ENCODE measurements at regions not wholly inside any gene's neighbourhood (a gene's known extent, or its start where the extent isn't known, plus 50 kb on each side); places are given as distances from the start of the nearest gene placed in this dataset.

DNA sequence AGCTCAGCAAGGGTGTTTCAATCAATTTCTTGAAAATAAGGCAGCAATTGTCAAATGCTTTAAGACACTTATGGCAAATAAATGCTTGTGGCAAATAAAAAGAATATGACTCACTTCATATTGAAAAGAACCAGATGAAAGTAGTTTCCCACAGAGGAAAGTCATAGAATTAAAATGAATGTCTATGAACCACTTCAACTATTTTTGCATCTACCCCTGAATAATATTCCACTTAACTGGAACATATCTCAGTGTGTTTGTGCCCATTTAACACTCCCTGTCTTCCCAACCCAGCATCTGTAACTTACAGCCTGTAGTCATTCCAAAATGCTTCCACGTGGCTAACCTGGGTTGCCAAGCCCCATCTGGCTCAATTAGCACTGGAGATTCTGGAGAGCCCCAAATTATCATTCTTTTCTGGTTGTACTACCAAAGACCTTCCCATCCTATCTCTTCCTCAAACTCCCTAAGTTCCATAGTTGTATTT is 84.7 kb downstream of the FEM1C start:
- DNase-seq (ENCODE audit: low spot score) (no peak), ATAC-seq (ENCODE audit: low FRiP score) (no peak)
- TF ChIP-seq, protein P1, sequence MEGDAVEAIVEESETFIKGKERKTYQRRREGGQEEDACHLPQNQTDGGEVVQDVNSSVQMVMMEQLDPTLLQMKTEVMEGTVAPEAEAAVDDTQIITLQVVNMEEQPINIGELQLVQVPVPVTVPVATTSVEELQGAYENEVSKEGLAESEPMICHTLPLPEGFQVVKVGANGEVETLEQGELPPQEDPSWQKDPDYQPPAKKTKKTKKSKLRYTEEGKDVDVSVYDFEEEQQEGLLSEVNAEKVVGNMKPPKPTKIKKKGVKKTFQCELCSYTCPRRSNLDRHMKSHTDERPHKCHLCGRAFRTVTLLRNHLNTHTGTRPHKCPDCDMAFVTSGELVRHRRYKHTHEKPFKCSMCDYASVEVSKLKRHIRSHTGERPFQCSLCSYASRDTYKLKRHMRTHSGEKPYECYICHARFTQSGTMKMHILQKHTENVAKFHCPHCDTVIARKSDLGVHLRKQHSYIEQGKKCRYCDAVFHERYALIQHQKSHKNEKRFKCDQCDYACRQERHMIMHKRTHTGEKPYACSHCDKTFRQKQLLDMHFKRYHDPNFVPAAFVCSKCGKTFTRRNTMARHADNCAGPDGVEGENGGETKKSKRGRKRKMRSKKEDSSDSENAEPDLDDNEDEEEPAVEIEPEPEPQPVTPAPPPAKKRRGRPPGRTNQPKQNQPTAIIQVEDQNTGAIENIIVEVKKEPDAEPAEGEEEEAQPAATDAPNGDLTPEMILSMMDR (IDR thresholded peaks at IDR 0.05), result no peak

DNA sequence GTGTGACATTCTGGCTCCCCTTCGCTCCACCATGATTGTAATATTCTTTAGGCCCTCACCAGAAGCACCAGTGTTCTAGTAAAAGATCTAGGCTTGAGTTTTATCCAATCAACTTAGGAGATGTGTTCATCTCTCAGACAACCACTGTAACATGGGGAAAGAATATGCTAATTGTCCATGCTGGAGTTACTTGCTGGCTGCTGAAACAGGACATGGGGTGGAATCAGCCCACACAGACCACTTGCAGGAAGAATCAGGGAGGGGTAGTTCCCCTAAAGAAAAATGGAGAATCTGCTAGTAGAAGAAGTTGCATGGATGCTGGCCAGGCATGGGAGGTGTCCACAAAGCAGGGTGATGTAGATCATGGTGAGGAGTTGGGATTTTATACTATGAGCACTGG is 86.2 kb downstream of the FEM1C start:
- no peak for DNase-seq (ENCODE audit: low spot score)
- no peak for ATAC-seq (ENCODE audit: low FRiP score)
- TF ChIP-seq, protein P1 (IDR thresholded peaks at IDR 0.05), result no peak

DNA sequence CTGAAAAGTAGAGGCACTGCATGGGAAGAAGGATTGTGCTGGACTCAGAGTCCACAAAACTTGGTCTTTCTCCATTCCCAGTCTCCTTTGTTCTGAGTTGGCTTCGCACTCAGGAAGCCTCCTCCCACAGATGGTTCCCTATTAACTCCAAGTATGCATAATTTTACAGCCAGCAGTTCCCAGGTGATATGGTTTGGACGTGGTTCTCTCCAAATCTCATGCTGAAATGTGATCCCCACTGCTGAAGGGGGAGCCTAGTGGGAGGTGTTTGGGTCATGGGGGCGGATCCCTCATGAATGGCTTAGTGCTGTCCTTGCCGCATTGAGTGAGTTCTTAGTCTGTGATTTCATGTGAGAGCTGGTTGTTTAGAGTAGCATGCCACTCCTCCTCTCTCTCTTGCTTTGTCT is 86.6 kb downstream of the FEM1C start:
- DNase-seq (ENCODE audit: low spot score), result no peak
- TF ChIP-seq, protein P1 (IDR thresholded peaks at IDR 0.05), result no peak
- ATAC-seq (ENCODE audit: low FRiP score), result no peak

DNA sequence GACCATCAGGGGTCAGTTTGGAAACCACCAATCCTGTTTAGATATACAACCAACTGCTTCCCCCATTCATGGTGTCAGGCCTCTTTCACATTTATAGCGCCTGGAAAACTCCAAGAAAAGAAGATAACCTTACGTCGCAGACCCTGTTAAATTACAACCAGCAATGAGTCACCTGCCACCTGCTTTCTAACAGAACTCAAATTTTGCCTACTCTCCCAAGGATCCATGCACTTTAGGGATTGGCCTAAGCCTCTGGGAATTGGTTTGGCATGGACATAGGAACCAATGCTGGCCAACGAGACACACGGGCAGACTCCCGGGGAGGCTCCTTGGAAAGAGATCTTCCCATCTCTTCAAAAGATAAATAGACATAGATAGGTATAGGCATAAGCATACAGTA is 87.0 kb downstream of the FEM1C start:
- ATAC-seq (ENCODE audit: low FRiP score) (no peak), DNase-seq (ENCODE audit: low spot score) (no peak)
- TF ChIP-seq, protein P1 (IDR thresholded peaks at IDR 0.05), result no peak

DNA sequence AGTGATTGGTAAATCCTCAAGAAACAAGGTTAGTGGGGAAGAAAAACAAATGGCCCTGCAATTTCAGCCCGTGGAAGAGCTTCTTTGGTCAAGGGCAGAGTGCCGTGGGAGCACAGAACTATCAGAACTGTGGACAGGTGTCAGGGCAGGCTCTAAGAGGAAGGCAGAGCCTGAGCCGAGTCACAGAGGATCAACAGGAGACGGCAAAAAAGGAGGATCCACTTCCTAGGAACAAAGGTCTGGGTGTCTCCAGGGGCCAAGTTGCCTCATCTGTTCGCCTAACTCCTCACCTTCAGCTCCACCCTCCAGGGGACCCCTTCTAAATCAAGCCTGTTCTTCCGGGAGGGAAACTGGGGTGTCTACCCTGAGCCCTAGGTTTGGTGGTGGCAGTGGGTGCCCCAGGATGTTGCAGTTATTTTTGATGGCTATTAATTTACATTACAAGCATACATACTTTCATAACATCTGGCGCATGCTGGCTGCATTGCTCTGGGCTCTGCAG is 88.0 kb downstream of the FEM1C start:
- ATAC-seq (ENCODE audit: low FRiP score), result no peak

DNA sequence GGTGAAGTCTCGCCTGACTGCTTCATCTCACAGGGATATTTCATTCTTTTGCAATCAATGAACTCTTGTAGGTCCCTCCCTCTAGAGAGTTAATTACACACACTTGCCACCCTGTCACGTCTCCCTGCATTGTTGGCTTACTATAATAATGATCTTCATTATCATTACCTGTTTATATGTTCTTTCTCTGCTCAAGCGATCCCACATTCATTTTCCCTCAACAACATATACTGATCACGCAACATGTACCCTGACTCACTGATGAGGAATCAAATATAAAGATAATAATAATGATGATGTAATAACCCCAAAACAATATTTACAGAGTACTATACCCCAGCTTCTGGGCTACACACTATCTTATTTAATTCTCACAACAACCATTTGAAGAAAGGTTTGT is 88.5 kb downstream of the FEM1C start:
- ATAC-seq (ENCODE audit: low FRiP score) (no peak), DNase-seq (ENCODE audit: low spot score) (no peak)

More for the DNA sequence above, 88.0 kb downstream of the FEM1C start:
- DNase-seq (ENCODE audit: low spot score), result no peak
- TF ChIP-seq, protein P1 (IDR thresholded peaks at IDR 0.05), result no peak

DNA sequence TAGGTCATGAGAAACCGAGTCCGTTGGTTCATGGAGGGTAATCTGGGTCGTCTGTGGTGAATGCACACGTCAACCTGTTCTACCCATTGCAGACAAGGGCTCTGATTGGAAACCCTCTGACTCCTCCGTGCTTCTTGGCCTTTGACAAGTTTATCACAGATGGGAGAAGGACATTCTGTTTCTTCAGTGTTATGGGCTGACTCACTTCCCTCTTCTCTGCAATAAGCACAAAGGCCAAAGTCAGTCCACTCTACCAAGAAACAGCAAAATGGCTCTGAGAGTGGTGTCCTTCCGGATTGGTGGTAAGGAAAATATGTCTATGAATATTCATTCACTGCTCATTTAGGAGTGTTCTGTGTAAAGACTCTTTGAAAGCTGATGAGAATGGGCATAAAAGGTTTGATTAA is 89.3 kb downstream of the FEM1C start:
- DNase-seq (ENCODE audit: low spot score) (no peak), ATAC-seq (ENCODE audit: low FRiP score) (peak; percentile 26)
- TF ChIP-seq, protein P1 (IDR thresholded peaks at IDR 0.05), result no peak

More for the DNA sequence above, 88.5 kb downstream of the FEM1C start:
- TF ChIP-seq, protein P1 (IDR thresholded peaks at IDR 0.05), result no peak

All from omental fat pad (tissue), 3 donors.